H9 (cell line): ENCODE measurements at regions not wholly inside any gene's neighbourhood (a gene's known extent, or its start where the extent isn't known, plus 50 kb on each side); places are given as distances from the start of the nearest gene placed in this dataset.

ENCODE experiments used
- DNase-seq: peaks from one replicate; pipeline ENCODE4 v3.0.0-alpha.2; 2017
- H2AFZ ChIP-seq: one replicate; pipeline ENCODE4 v1.6.1; 2013; ENCODE audit warnings: mild to moderate bottlenecking, low read length, control low read depth, moderate library complexity
- H2AK5ac ChIP-seq: 2 replicates; pipeline ENCODE4 v1.6.1; 2013; ENCODE audit warnings: low read length, control low read depth, mixed read lengths; ENCODE audit not compliant: insufficient read length
- H2BK120ac ChIP-seq: one replicate; pipeline ENCODE4 v1.6.1; 2013; ENCODE audit warnings: low read depth, mild to moderate bottlenecking, low read length, control low read depth, inconsistent platforms; ENCODE audit not compliant: poor library complexity, severe bottlenecking
- H2BK12ac ChIP-seq: 2 replicates; pipeline ENCODE4 v1.6.1; 2013; ENCODE audit warnings: low read length, control low read depth, mixed read lengths, low read depth; ENCODE audit not compliant: insufficient read length
- H2BK15ac ChIP-seq: 2 replicates; pipeline ENCODE4 v1.6.1; 2013; ENCODE audit warnings: low read depth, low read length, control low read depth
- H2BK20ac ChIP-seq: one replicate; pipeline ENCODE4 v1.6.1; 2013; ENCODE audit warnings: low read depth, mild to moderate bottlenecking, low read length, control low read depth, inconsistent platforms; ENCODE audit not compliant: poor library complexity, severe bottlenecking
- H2BK5ac ChIP-seq: 2 replicates; pipeline ENCODE4 v1.6.1; 2013; ENCODE audit warnings: low read length, control low read depth, mixed read lengths; ENCODE audit not compliant: insufficient read length
- H3K14ac ChIP-seq: 2 replicates; pipeline ENCODE4 v1.6.1; 2013; ENCODE audit warnings: low read length, control low read depth; ENCODE audit not compliant: insufficient read depth
- H3K18ac ChIP-seq: 2 replicates; pipeline ENCODE4 v1.6.1; 2013; ENCODE audit warnings: low read depth, mild to moderate bottlenecking, mixed read lengths, low read length, control low read depth; ENCODE audit not compliant: insufficient read length
- H3K23ac ChIP-seq: 2 replicates; pipeline ENCODE4 v1.6.1; 2013; ENCODE audit warnings: low read length, control low read depth, mixed read lengths, low read depth; ENCODE audit not compliant: insufficient read length
- H3K23me2 ChIP-seq: 2 replicates; pipeline ENCODE4 v1.6.1; 2013; ENCODE audit warnings: low read depth, mild to moderate bottlenecking, mixed read lengths, low read length, control low read depth; ENCODE audit not compliant: insufficient read length, poor library complexity, severe bottlenecking
- H3K27ac ChIP-seq: 2 replicates; pipeline ENCODE4 v1.5.1; 2013; ENCODE audit warnings: low read length, control low read depth, mixed read lengths, low read depth; ENCODE audit not compliant: insufficient read length
- H3K27me3 ChIP-seq: 2 replicates; pipeline ENCODE4 v1.6.1; 2013; ENCODE audit warnings: low read length, control low read depth, inconsistent platforms; ENCODE audit not compliant: insufficient read depth
- H3K4ac ChIP-seq: 2 replicates; pipeline ENCODE4 v1.6.1; 2013; ENCODE audit warnings: low read depth, mild to moderate bottlenecking, control low read depth, inconsistent platforms, low read length, moderate library complexity
- H3K4me1 ChIP-seq: 2 replicates; pipeline ENCODE4 v1.6.1; 2013; ENCODE audit warnings: low read length, control low read depth, inconsistent platforms; ENCODE audit not compliant: insufficient read depth
- H3K4me2 ChIP-seq: 2 replicates; pipeline ENCODE4 v1.6.1; 2013; ENCODE audit warnings: low read length, control low read depth, mixed read lengths; ENCODE audit not compliant: insufficient read length, insufficient read depth
- H3K56ac ChIP-seq: 2 replicates; pipeline ENCODE4 v1.6.1; 2013; ENCODE audit warnings: low read depth, mild to moderate bottlenecking, mixed read lengths, low read length, control low read depth; ENCODE audit not compliant: insufficient read length
- H3K79me1 ChIP-seq: 2 replicates; pipeline ENCODE4 v1.6.1; 2013; ENCODE audit warnings: low read depth, mild to moderate bottlenecking, moderate library complexity, low read length, control low read depth, inconsistent platforms; ENCODE audit not compliant: insufficient read depth, poor library complexity, severe bottlenecking
- H3K79me2 ChIP-seq: 2 replicates; pipeline ENCODE4 v1.6.1; 2013; ENCODE audit warnings: low read length, control low read depth, inconsistent platforms; ENCODE audit not compliant: insufficient read depth
- H3K9ac ChIP-seq: 2 replicates; pipeline ENCODE4 v1.6.1; 2013; ENCODE audit warnings: low read length, control low read depth, mixed read lengths; ENCODE audit not compliant: insufficient read length; ENCODE audit errors: extremely low read depth
- H3K9me3 ChIP-seq: one replicate; pipeline ENCODE4 v1.6.1; 2013; ENCODE audit warnings: low read depth, low read length, inconsistent platforms; ENCODE audit not compliant: control insufficient read depth
- H3T11ph ChIP-seq: one replicate; pipeline ENCODE4 v1.6.1; 2013; ENCODE audit warnings: mild to moderate bottlenecking, low read length, control low read depth, inconsistent platforms
- H4K20me1 ChIP-seq: one replicate; pipeline ENCODE4 v1.6.1; 2013; ENCODE audit not compliant: control insufficient read depth, insufficient read length, insufficient read depth
- H4K5ac ChIP-seq: 2 replicates; pipeline ENCODE4 v1.6.1; 2013; ENCODE audit warnings: low read depth, mild to moderate bottlenecking, mixed read lengths, low read length, control low read depth; ENCODE audit not compliant: insufficient read length
- H4K8ac ChIP-seq: replicated peaks from 2 replicates; pipeline ENCODE4 v1.6.1; 2013; ENCODE audit warnings: low read length, control low read depth, mixed read lengths, low read depth; ENCODE audit not compliant: insufficient read length
- H4K91ac ChIP-seq: 2 replicates; pipeline ENCODE4 v1.6.1; 2013; ENCODE audit warnings: low read depth, mild to moderate bottlenecking, moderate library complexity, mixed read lengths, low read length, control low read depth; ENCODE audit not compliant: insufficient read length
- H3K27ac Mint-ChIP-seq, 3 experiments: 2 replicates in 2 of 3; 3 replicates in 1 of 3; pipeline ENCODE4 v1.8.0; 2020 to 2021; ENCODE audit warnings: mixed read lengths in 3 of 3, mild to moderate bottlenecking in 1 of 3, moderate library complexity in 1 of 3
- H3K27me3 Mint-ChIP-seq: 2 replicates; pipeline ENCODE4 v1.8.0; 2021; ENCODE audit warnings: low read depth, mild to moderate bottlenecking, moderate library complexity, mixed read lengths
- H3K36me3 Mint-ChIP-seq, 3 experiments: 2 replicates in 2 of 3; 3 replicates in 1 of 3; pipeline ENCODE4 v1.8.0; 2020 to 2021; ENCODE audit warnings: low read depth in 3 of 3, mixed read lengths in 3 of 3; ENCODE audit not compliant: insufficient read depth in 1 of 3
- H3K4me1 Mint-ChIP-seq, 2 experiments: 2 replicates each; pipeline ENCODE4 v1.8.0; 2020; ENCODE audit warnings: mixed read lengths in 2 of 2
- H3K4me3 Mint-ChIP-seq, 2 experiments: 2 replicates in 1 of 2; 3 replicates in 1 of 2; pipeline ENCODE4 v1.8.0; 2020 to 2021; ENCODE audit warnings: mild to moderate bottlenecking in 2 of 2, mixed read lengths in 2 of 2, moderate library complexity in 1 of 2
- H3K9me3 Mint-ChIP-seq, 2 experiments: 2 replicates in 1 of 2; 3 replicates in 1 of 2; pipeline ENCODE4 v1.8.0; 2020; ENCODE audit warnings: mild to moderate bottlenecking in 2 of 2, mixed read lengths in 2 of 2, moderate library complexity in 1 of 2
- CTCF ChIP-seq: fragments of 200-600 bp; sonication (generic); conservative IDR thresholded peaks from 3 replicates; pipeline ENCODE4 v1.8.0; 2021; ENCODE audit warnings: antibody characterized with exemption, mild to moderate bottlenecking
- WGBS: extraction: QIAGEN DNeasy Blood & Tissue Kit; methylation state at CpG from one replicate; pipeline ENCODE4 v1.1.7; 2013; ENCODE audit warnings: missing lambda C conversion rate, low lambda C conversion rate, mixed read lengths; ENCODE audit not compliant: insufficient read length; ENCODE audit errors: extremely low coverage; 5-methylcytosine and 5-hydroxymethylcytosine counted together

- Histone ChIP-seq H3K4me2 (no peak overlapping the region), H3K27ac (no peak overlapping the region), H3K18ac (no peak overlapping the region), H3K79me1 (no peaks in the 10 kb centered on the region), H3K56ac (no peak overlapping the region), H3K23ac (no peak overlapping the region), H4K5ac (no peak overlapping the region), H2BK12ac (no peak overlapping the region), H4K20me1 (no peaks in the 10 kb centered on the region), H3K9ac (no peak overlapping the region), H3T11ph (no peak overlapping the region), H2BK20ac (no peak overlapping the region), H2AK5ac (no peak overlapping the region), H3K23me2 (no peaks in the 10 kb centered on the region), H3K27me3 (no peaks in the 10 kb centered on the region), H3K14ac (no peak overlapping the region), H4K91ac (no peak overlapping the region), H3K9me3 (no peaks in the 10 kb centered on the region), H2BK15ac (no peak overlapping the region), H3K79me2 (no peaks in the 10 kb centered on the region), H3K4me1 (no peaks in the 10 kb centered on the region), H4K8ac (no peak overlapping the region), H2BK5ac (no peak overlapping the region), H2BK120ac (no peak overlapping the region), H2AFZ (no peak overlapping the region), H3K4ac (no peak overlapping the region)
- no CpG with 5 or more reads among the region's 4 CpGs for WGBS
- no peak overlapping the region for H3K27ac Mint-ChIP-seq
- peaks cover 4% of the 10 kb centered on the region; the same call in 1 of the 2 replicates for H3K27me3 Mint-ChIP-seq
- peaks cover under 1 to 8% of the 10 kb centered on the region in 2 experiments; a peak in 4 of 5 replicates for H3K9me3 Mint-ChIP-seq
- peaks cover 2 to 11% of the 10 kb centered on the region in 2 experiments for H3K4me1 Mint-ChIP-seq
- DNase-seq, result no peak
- TF ChIP-seq CTCF, result no peak
- no peak overlapping the region for H3K4me3 Mint-ChIP-seq
- H3K36me3 Mint-ChIP-seq, result peaks cover 3 to 6% (median 4%) of the 10 kb centered on the region in 3 experiments; a peak in 4 of 7 replicates
Measured at GRCh38 chr7:107233-107632, 85.1 kb upstream of the FAM20C start.
